IPS-NIHi7 (cell line): ENCODE measurements at regions not wholly inside any gene's neighbourhood (a gene's known extent, or its start where the extent isn't known, plus 50 kb on each side); places are given as distances from the start of the nearest gene placed in this dataset.

Experiments used
- DNase-seq: peaks from one replicate; pipeline ENCODE4 v3.0.0; 2012; ENCODE audit warnings: mixed read lengths; ENCODE audit errors: extremely low spot score

DNA sequence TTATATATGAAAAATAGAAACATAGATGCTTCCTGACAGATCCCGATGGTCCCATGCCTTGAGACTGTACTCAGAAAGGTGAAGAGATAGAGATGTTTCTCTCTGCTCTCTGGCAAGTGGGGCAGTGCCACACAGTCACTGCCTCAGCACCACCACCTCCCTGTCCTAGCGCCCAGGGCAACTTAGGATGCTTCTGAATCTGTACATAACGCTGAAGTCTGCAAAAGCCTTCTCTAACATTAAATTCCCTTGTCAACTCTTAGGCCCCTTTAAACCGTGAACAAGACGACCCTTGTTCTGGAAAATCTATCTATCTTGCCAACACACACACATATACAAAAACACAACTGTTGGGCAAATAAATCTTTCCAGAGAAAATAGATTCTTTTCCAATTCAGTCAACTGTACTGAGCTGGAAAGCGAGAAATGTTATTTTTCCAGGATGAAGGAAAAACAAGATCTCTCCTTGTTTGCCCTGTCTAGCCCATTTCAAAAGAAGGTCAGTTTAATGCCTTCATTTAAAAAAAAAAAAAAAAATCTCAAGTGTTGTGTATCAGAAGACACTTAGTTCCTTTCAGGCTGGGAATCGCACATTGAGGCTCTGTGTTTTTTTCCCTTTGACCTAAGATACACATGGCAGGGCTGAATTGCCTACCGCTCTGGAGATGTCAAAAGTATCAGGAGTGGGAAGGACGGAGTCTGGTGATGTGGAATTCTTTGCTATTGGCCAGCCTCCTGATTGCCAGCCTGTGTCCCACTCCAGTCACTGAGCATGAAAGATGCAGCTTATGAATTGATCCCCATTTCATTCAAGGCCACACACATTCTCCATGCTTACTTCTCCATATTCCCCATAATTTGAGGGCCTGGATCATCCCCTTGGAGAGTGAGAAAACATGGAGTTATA is 241.4 kb downstream of the LACC1 start:
- no peak for DNase-seq

DNA sequence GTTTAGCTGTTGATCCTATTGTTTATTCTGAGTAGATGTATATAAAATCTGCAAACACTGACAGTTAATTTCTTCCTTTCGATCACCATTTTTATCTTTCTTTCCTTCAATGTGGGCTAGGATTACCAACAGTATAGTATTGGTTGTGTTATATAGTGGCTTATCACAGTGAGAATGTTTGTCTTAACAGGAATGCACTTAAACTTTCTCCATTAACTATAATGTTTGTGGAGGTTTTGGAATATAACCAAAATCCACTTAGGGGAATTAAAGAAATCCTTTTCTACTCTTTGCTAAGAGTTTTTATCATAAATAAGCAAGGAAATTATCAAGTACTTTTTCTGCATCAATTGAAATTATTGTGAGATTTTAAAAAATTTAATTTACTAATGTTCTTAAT is 244.6 kb downstream of the LACC1 start:
- no peak for DNase-seq

DNA sequence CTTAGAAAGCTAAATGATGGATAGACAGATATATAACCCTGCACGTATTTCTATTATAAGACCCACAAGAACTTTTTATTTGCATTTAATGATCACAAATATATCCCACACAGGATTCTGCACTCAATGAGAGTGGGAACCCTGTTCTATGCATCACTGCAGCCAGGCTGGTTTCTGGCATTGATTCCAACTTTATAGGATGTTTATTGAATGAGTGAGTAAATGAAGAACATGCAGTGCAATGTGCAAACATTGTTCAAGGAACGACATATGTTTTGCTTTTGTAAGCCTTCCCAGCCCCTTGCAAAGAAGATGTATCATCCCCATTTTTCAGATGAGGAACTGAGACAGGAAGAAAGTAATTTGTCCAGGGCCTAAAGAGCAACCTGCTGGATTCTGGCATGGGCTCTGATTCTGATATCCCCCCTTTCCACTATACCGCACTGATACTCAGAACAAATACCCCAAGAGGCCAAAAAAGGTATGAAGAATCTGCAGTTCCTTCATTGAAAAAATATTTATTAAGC is 246.3 kb downstream of the LACC1 start:
- no peak for DNase-seq

DNA sequence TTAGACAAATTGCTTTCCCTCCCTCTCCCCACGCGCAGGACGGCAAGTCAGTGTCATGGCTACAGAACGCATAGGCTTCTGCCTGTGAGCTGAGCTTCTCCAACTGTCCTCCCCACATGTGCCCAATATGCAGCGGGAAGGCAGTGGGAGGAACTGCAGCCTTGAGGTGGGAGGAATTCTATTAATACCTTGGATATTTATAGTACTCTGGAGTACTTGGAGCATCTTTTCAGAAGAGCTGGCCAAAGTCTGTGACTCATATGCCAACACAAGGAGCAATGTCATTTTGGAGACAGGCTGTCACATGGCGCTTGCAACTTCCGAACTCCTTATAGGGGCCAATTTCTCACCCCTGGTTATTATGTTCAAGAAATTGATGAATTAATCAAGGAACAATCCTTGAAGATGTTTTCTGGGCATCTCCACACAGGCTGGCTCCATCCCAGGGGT is 245.0 kb upstream of the SERP2 start:
- no peak for DNase-seq

DNA sequence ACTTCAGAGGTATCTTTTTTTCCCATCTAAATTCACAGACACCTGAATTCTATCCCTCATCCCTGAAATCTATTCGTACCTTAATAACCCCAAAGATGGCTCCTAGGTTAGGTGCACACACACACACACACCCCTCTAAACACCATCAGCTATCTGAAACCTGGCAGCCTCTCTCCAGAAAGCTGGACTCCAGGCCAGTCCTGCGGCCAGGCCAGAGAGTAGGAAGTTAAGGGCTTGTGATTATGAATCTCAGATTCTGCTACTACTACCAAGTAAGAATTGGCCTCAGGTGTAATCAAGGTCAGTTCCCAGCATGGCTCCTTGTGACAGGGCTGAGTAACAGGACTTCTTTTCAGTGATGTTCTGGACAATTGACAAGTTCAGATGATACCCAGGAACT is 244.2 kb upstream of the SERP2 start:
- DNase-seq, result no peak

DNA sequence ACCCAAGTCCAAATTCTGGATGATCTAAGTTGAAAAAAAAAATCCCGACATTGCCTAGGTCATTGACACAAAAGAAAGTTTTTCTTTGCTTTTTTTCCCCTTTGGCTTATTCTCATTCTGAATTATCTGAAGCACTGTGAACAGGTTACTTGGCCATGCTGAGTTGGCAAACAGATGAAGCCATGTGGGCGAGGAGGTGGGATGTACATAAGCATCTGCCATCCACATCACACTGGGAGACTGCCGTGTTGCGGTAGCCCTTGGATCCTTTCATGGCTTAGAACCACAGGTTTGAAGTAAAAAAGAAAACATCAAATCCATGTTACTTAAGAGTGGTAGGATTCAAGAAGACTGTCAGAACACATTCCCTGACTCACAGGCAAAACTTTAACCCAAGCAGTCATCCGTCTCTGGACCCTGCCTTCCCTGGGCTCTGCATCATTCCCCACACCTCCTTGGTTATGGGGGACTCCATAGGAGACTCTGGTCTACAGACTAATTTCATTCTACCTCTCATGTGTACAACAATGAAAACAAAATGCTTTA is 242.5 kb upstream of the SERP2 start:
- no peak for DNase-seq

DNA sequence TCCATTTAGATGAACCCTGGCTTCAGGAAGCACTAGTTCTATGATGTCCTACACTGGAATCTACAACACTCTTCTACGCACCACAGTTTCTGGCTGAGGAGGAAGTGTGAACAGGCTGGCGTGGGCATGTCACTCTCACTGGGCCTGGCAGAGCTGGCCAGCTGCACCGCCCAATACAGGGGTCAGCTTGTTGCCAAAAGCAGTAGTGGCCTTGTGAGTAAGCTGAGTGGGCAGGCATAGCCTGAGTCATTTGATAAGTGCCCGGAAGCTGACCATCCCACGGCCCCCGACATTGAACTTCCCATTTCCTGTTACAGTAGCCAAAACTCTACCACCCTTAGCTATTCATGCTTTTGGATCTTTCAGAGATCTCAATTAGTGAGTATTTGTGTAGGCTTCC is 240.9 kb upstream of the SERP2 start:
- no peak for DNase-seq

DNA sequence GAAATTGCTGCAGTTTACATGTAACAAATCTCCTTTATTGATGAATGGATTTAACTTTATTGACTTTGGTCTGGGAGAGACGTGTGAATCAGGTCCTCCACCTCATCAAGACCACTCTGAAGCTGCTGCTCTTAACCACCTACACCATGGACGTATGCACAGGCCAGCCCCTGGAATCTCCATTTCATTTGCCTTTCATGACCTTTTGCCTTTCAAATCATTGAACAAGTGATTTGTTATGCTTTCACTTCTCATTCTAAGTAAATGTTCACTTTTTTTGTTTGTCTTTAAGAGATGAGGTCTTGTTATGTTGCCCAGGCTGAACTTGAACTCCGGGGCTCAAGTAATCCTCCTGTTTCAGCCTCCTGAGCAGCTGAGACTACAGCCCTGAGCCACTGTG is 240.0 kb upstream of the SERP2 start:
- DNase-seq, result no peak

DNA sequence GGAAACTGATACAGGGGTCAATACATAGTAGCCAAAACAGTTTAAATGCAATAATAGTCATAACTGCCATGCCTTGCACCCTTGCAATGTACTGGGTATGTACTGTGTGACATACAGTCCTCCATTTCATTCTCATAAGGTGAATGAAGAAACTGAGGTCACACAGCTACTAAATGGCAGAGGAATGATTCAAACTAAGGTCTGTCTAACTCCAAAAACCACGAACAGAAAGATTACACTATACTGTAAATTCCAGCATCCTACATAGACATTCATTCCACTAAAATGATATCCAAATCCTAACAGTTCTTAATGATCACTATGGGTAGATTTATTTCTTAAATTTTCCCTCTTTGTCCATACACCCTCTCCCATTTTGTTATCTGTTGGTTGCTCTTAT is 238.1 kb upstream of the SERP2 start:
- no peak for DNase-seq

DNA sequence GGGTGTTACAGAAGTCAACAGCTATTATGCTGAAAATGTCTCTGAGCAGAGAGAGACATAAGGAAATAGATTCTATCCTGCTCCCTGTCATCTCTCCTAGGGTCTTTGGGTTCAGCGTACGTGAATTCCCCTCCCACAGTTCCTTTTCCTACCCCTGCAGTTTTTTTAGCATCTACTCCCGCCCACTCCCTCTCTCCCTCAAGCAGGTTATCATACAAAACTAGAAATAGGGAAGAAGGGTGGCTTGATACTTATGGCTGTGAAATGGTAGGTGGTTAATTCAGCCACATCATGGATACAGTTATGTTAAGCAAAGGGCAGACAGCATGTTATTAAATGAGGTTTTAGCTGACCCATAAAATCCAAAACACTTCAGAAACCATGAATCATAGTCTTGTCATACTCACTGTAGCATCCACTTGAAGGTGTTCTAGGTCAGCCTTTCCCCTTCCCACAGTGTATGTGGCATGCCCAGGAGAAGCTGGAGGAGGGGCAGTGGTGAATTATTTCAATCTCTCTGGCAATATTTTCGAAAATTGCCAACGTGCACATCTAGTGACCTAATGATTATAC is 236.8 kb upstream of the SERP2 start:
- DNase-seq, result no peak

DNA sequence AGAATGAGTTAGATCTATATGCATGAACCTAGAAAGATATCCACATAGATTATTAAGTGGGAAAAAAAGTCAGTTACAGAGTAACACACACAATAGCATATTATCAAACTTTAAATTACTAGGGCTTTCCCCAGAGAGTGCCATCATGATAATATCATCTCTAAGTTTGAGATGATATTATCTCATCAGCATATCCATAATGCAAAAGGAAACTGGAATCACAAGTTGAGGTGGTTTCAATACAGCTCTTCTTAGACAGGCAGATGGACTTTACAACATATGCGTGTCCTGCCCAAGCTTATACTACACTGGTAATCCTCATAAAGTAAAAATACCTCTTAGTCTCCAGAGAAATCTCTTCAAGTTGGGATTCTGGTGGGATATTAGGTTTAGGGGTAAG is 236.2 kb upstream of the SERP2 start:
- DNase-seq, result no peak

DNA sequence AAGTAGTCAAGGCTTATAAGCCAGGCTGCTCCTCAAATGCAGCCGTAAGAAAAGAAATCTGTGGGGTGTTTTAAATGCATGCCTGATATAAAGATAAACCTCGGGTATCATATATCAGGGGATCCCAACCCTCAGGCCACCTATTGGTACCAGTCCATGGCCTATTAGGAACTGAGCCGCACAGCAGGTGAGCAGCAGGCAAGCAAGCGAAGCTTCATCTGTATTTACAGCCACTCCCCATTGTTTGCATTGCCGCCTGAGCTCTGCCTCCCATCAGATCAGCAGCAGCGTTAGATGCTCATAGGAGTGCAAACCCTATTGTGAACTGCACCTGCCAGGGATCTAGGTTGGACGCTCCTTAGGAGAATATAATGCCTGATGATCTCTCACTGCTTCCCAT is 233.5 kb upstream of the SERP2 start:
- DNase-seq, result no peak

DNA sequence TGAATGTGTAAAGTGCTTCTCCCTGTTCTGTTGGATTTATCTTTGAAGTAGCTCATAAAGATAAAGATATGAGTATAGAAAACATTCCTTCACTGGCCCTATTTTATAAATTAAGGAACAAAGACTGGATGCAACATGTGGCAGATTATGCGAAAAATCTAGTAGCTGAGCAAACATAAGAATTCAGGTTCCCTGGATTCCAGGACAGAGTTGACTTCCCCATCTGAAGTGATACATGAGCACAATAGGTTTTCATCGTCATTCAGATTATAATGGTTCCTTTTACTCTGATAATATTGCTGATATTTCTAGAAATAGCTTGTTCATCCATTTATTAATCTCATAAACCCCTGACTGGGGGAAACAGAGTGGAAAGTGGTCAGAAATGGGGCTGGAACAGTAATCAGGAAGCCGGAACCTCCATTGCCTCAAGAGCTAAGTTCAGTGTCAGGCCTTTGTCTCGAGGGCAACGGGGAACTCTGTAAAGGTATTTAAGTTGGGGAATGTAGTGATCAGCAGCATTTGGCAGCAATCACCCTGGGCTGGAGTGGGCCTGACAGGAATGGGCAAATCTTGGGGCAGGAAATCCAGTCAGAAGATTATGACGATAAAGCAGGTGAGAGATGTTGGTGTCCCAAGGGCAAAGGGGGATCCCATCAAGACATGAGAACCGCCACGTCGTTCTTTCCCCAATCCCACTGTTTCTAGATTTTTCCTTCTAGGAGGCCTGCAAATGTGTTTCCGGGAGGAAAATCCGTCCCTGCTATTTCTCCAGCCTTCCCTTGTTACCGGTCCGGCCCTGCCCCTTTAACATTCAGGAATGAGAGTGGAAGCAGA is 232.5 kb upstream of the SERP2 start:
- peak; percentile 25 for DNase-seq

DNA sequence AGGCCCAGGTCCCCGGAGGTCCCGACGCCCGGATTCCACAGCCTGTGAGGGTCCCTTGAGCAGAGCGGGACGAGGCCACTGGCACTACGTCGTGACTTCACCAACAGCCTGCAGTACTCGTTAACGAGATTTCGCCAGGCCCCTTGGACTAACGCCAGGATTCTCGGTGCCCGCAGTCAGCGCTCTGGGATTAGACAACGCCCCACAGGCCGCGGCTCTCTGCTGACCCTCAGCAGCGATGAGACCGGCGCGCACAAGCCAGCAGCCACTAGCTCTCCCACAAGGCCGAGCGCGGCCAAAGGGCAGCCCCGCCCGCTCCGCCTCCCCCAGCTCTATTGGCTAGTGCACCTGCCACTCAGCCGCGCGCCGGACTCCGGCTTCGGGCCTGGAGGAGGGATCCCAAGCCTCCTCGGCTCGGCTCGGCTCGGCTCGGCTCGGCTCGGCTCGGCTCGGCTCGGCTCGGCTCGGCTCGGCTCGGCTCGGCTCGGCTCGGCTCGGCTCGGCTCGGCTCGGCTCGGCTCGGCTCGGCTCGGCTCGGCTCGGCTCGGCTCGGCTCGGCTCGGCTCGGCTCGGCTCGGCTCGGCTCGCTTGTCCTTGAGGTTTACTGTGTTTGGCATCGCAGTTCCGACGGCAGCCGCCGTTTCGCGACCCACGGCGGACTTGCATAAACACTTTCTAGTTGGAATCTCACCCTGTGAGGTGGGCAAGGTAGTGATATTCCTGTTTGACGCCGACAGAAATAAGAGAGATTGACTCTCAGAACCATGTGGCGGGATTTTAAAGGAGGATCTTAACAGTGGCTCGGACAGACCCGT is 231.7 kb upstream of the SERP2 start:
- DNase-seq, result peak; percentile 100

DNA sequence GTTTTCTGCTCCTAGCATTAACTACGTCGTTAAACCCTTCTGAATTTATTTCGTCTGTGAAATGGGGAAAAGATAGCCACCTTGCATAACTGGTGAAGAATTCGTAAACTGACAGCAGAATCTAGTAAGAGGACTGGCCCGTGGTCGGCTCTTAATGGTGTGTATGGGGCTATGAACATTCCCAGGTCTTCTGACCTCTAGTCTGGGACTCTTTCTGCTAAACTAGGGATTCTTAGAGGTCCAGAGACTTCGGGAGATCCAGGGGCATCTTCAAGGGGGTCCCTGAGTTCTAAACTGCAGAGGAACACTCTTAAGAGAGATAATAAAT is 231.1 kb upstream of the SERP2 start:
- DNase-seq, result peak; percentile 19

DNA sequence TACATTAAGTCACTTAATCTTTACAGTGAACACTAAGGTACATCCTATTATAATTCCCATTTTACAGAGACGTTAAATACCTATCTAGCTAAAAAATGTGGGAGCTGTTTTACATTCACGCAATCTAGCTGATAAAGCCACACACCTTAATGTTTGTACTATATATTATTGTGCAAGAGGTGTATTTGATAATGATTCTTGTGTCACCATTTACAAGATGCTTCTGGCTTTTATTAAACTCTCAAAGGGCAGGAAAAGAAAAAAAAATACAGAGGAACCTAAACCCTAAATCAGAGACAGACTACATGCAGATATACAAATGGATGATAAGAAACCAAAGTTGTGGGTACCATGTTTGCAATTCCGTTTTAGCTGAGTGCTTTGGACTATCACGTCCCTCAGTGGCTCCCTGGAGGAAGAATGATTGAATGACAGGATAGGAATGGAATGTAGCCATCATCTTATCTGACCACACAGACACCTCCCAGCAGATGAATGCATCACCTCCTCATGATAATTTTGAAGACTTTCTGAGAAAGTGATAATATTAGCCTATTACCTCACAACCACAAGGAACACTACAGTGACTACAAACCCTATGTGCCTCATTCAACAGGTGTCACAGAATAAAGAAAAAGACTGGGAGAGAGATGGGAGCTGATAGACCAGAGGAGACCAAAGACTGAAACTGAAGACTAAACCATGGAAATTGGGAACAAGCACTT is 230.5 kb upstream of the SERP2 start:
- peak; percentile 23 for DNase-seq

DNA sequence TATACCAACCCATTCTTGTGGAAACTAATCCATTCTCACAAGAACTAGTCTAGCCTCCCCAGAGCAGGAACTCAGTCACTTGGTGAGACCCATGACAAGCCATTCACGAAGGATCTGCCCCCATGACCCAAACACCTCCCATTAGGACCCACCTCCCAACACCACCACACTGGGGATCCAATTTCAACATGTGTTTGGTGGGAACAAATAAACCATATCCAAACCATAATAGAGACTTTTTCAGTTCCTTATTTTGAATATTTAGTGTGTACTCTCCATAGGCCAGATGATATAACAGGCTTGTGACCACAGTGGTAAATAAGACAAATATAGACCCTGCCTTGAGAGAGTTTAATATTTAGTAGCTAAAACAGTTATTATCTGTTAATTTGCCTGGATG is 227.5 kb upstream of the SERP2 start:
- no peak for DNase-seq

DNA sequence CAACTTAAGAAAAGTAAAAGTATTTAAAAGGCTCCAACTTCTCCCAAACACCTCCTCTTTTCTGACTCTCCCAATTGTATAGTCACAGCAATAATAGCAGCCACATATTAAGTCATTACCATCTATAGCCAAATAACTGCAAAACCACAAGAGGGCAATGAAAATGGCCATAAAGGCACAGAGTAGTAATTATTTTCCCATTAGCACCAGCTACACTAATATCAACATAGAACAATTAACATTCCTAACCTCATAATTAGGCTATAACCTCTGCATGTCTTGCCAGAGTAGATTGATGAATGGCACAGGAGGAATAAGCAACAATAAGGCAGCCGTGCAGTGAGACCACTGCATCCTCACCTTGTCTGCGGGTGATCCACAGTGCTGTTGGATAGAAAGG is 226.4 kb upstream of the SERP2 start:
- DNase-seq, result no peak

DNA sequence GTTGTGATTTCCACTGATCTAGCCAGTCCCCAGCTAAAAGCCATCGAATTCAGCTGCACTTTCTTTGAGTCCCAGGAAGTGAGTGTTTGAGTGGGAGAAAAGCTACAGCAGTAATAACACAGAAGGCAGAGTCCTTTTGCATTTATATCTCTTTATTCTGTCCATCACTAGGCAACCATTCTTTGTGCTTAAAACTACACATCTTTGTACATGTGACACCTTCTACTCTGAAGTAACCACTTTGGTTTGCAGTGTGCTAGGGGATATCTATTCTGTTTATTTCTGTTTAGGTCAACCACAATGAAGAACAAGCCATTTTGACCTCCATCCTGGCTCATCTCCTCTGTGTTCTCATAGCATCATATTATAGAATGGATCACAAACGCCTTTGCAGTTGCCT is 226.0 kb upstream of the SERP2 start:
- no peak for DNase-seq

DNA sequence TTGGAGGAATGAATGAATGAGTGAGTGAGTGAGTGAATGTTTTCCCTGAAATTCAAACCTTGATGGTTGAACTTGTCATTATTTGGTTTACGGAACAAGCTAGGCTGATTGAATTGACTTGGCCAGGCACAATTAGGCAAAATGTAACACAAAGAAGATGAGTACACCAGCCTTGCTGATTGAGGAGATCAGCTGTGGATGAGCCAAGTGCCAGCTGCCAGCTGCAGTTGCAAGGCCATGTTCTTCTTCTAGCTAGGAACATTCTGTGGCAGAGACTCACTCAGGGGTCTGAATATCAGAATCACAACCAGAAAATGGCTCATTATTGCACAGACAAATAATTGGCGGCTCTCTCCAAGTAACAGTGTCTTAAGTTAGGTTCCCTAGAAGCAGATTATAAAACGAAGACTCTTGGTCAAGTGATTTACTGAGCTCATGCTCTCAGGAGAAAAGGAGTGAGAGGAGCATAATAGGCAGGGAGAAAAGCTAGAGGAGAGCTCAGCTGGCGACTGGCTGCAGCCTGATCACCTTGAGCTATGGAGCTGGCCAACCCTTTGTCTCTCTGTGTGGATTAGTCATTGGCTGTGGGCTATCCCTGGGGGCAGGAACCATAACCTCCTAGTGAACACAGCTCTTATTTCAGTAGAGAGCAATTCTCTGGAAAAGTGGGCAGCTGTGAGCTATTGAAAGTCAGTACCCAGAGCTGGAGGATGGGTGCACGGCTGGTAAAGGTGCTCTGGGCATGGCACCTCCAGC is 225.3 kb upstream of the SERP2 start:
- DNase-seq, result peak; percentile 21
